Retinal pigment epithelial cell (primary cell): ENCODE measurements at regions not wholly inside any gene's neighbourhood (a gene's known extent, or its start where the extent isn't known, plus 50 kb on each side); places are given as distances from the start of the nearest gene placed in this dataset.
A peak's percentile ranks its signal among the peaks of the same experiment; 100 is the strongest.

ENCODE experiments used
- DNase-seq: peaks from one replicate; pipeline ENCODE4 v3.0.0-alpha.2; 2010; ENCODE audit warnings: low read depth
- H3K4me3 ChIP-seq: 2 replicates; pipeline ENCODE4 v1.5.1; 2011; ENCODE audit warnings: mild to moderate bottlenecking, low read length, control low read depth, moderate library complexity
- TF ChIP-seq, protein P1 (sequence below): conservative IDR thresholded peaks from 2 replicates; pipeline ENCODE4 v1.5.1; 2011; ENCODE audit warnings: low read depth, low read length, control low read depth, inconsistent platforms

GRCh38 chr6:47145212-47145611, 103.1 kb upstream of the ADGRF1 start:
- TF ChIP-seq, protein P1, sequence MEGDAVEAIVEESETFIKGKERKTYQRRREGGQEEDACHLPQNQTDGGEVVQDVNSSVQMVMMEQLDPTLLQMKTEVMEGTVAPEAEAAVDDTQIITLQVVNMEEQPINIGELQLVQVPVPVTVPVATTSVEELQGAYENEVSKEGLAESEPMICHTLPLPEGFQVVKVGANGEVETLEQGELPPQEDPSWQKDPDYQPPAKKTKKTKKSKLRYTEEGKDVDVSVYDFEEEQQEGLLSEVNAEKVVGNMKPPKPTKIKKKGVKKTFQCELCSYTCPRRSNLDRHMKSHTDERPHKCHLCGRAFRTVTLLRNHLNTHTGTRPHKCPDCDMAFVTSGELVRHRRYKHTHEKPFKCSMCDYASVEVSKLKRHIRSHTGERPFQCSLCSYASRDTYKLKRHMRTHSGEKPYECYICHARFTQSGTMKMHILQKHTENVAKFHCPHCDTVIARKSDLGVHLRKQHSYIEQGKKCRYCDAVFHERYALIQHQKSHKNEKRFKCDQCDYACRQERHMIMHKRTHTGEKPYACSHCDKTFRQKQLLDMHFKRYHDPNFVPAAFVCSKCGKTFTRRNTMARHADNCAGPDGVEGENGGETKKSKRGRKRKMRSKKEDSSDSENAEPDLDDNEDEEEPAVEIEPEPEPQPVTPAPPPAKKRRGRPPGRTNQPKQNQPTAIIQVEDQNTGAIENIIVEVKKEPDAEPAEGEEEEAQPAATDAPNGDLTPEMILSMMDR, result no peak
- no peak overlapping the region for H3K4me3 ChIP-seq
- DNase-seq, result no peak

GRCh38 chr6:47144306-47144705, 102.2 kb upstream of the ADGRF1 start:
- TF ChIP-seq, protein P1, result no peak
- no peak overlapping the region for H3K4me3 ChIP-seq
- no peak for DNase-seq

DNA sequence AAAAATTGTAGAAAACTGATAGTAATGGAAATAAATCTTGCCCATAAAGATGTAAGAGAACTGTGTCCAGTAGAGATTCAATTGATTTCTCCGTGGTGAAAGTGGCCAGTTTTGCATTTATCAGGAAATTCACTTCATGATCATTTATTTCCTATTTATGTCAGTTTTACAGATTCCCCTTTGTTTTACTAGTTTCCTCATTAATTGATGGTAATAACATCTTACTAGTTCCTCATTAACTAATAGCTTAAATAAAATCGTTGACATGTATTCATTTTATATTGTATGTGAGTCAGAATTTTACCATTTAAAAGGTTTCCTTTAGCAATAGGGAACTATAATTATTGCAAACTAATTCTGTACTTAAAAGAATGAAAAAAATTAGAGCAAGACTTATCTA, 99.8 kb upstream of the ADGRF1 start:
- no peak for DNase-seq
- TF ChIP-seq, protein P1, result no peak
- no peak overlapping the region for H3K4me3 ChIP-seq

DNA sequence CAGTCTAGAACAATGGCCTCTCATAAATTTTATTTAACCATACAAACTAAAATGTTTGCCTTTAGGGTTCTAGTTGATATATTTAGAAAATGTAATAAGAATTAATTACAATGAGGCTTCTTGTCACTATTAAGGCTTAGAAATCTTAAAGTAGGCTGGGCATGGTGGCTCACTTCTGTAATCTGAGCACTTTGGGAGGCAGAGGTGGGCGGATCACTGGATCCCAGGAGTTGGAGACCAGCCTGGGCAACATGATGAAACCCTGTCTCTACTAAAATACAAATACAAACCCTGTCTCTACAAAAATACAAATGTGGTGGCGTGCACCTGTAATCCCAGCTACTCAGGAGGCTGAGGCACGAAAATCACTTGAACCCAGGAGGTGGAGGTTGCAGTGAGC, 99.0 kb upstream of the ADGRF1 start:
- TF ChIP-seq, protein P1, result no peak
- no peak overlapping the region for H3K4me3 ChIP-seq

GRCh38 chr6:47138046-47138445, 95.9 kb upstream of the ADGRF1 start:
- no peak overlapping the region for H3K4me3 ChIP-seq
- no peak for DNase-seq
- TF ChIP-seq, protein P1, result no peak

More for the DNA sequence above, 99.0 kb upstream of the ADGRF1 start:
- DNase-seq, result no peak

DNA sequence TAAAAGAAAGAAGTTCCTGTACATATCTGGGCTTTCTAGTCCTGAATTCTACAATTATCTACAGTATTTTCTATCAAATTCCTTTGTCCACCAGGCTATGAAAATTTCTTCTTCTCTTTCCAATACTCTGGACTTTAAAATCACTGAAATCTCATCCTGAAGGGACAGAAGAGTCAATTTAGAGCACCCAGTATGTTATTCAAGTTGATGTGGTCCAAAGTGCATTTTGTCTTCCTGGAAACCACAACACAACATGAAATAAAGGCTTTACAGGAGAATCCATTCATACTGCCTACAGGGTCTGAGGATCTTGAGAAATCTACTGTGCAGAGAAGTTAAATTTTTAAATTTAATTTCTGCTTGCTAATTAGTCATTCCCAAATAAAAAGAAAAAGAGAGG, 94.9 kb upstream of the ADGRF1 start:
- no peak for DNase-seq
- H3K4me3 ChIP-seq, result no peak overlapping the region
- TF ChIP-seq, protein P1, result no peak

DNA sequence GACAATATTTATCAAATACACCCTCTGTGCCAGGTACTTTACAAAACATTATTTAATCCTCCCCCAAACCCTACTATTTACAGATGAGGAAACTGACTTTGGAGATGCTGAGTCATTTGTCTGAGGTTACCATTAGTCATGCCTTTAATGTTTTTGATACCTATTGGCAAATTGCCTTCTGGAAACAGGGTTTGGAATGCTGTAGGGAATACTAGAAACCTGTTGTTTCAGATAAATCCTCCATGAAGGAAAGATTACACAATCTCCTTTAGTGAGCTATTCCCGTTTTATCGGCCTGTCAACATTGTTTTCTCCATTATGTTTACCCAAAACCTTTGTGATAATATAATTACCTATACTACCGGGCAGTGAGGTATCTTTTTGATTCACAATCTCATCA, 93.6 kb upstream of the ADGRF1 start:
- TF ChIP-seq, protein P1, result no peak
- peak; percentile 94 for DNase-seq
- H3K4me3 ChIP-seq, result no peak overlapping the region
